ENCODE measurements at regions not wholly inside any gene's neighbourhood (a gene's known extent, or its start where the extent isn't known, plus 50 kb on each side); places are given as distances from the start of the nearest gene placed in this dataset.

DNA sequence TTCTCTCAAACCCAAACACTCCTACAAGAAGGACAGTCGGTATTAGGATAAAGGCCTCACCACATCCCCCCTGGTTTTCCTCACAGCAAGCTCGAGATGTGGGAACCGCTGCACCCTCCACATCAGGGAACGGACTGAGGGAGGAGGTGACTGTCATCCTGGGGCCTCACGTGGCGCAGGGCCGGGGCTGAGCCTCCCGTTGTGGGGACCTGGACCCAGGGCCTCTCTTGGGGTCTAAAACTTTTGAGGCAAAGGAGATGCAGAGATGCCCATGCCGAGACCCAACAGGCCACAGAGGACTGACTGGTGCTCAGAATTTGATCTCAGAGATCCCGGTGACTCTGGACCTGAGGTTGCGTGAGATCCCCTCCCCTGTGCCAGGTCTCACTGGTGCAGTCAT, 72.7 kb downstream of the MRPL36 start:
- TF ChIP-seq, protein P1, sequence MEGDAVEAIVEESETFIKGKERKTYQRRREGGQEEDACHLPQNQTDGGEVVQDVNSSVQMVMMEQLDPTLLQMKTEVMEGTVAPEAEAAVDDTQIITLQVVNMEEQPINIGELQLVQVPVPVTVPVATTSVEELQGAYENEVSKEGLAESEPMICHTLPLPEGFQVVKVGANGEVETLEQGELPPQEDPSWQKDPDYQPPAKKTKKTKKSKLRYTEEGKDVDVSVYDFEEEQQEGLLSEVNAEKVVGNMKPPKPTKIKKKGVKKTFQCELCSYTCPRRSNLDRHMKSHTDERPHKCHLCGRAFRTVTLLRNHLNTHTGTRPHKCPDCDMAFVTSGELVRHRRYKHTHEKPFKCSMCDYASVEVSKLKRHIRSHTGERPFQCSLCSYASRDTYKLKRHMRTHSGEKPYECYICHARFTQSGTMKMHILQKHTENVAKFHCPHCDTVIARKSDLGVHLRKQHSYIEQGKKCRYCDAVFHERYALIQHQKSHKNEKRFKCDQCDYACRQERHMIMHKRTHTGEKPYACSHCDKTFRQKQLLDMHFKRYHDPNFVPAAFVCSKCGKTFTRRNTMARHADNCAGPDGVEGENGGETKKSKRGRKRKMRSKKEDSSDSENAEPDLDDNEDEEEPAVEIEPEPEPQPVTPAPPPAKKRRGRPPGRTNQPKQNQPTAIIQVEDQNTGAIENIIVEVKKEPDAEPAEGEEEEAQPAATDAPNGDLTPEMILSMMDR (conservative IDR thresholded peaks at IDR 0.05 in 1 of 2, IDR thresholded peaks at IDR 0.05 in 1 of 2; ENCODE audit: low read depth in 1 of 2, low read length in 2 of 2) = no peak
- TF ChIP-seq EZH2 (IDR thresholded peaks at IDR 0.05; ENCODE audit: low read length, missing control alignments) = no peak

Data from fibroblast of lung (primary cell).